OCI-LY7 (cell line): ENCODE measurements at regions not wholly inside any gene's neighbourhood (a gene's known extent, or its start where the extent isn't known, plus 50 kb on each side); places are given as distances from the start of the nearest gene placed in this dataset.

ENCODE experiments used
- CTCF ChIP-seq: fragments of 200-600 bp; sonication (generic); conservative IDR thresholded peaks from 2 replicates; pipeline ENCODE4 v1.5.1; 2014; ENCODE audit warnings: mild to moderate bottlenecking, antibody characterized with exemption, low read length, moderate library complexity, mixed read lengths
- EZH2phosphoT487 ChIP-seq: fragments of 200-600 bp; sonication (generic); IDR thresholded peaks from 2 replicates; pipeline ENCODE4 v1.6.1; 2018; ENCODE audit warnings: low read depth, borderline replicate concordance, mild to moderate bottlenecking, mixed run types, antibody characterized with exemption, low read length, moderate library complexity, mixed read lengths

GRCh38 chr9:82560457-82560904 lies 502.5 kb downstream of the RASEF start:
- TF ChIP-seq CTCF (no peak), EZH2phosphoT487 (no peak)
